ENCODE measurements at regions not wholly inside any gene's neighbourhood (a gene's known extent, or its start where the extent isn't known, plus 50 kb on each side); places are given as distances from the start of the nearest gene placed in this dataset.

GRCh38 chr4:179624768-179625181, 2182.5 kb upstream of the AGA start:
- no peaks in the 10 kb centered on the region for H3K36me3 ChIP-seq (replicated peaks in 1 of 2; ENCODE audit: control insufficient read depth in 1 of 2, insufficient read depth in 2 of 2, low read length in 2 of 2)
- Mint-ChIP-seq H3K27me3 (ENCODE audit: low read depth in 3 of 3) (peaks cover 0 to 2% (median 0%) of the 10 kb centered on the region in 3 donors), H3K27ac (no peak overlapping the region), H3K36me3 (no peaks in the 10 kb centered on the region), H3K4me1 (no peaks in the 10 kb centered on the region), H3K4me3 (no peak overlapping the region), H3K9me3 (peaks cover 0 to 1% (median 1%) of the 10 kb centered on the region in 7 donors)
- H3K4me1 ChIP-seq (ENCODE audit: control insufficient read depth in 1 of 2, insufficient read depth in 2 of 2, low read length in 2 of 2), result no peaks in the 10 kb centered on the region
- no peak for DNase-seq
- no peak for TF ChIP-seq CTCF (IDR thresholded peaks at IDR 0.05)
- H3K9ac ChIP-seq (ENCODE audit: insufficient read depth, low read length, poor library complexity, severe bottlenecking), result no peak overlapping the region
- H3K4me3 ChIP-seq (replicated peaks in 1 of 3; ENCODE audit: low read depth in 2 of 3, low read length in 3 of 3), result no peak overlapping the region
- intact Hi-C loops (cut with micrococcal nuclease), result no loop called here
- H3K4me2 ChIP-seq (replicated peaks; ENCODE audit: extremely low read depth, low read length, poor library complexity, severe bottlenecking), result no peak overlapping the region
- no peaks in the 10 kb centered on the region for H4K20me1 ChIP-seq (ENCODE audit: insufficient read depth, low read length)
- H3K27ac ChIP-seq (ENCODE audit: low read depth in 1 of 2, low read length in 2 of 2), result no peak overlapping the region
- no peak overlapping the region for H2AFZ ChIP-seq (ENCODE audit: insufficient read depth, low read depth, low read length, poor library complexity, severe bottlenecking)
- 80% methylated on average over 1 of the region's 4 CpGs for WGBS (ENCODE audit: insufficient coverage)
- no peaks in the 10 kb centered on the region for H3K27me3 ChIP-seq (ENCODE audit: control insufficient read depth in 2 of 2, insufficient read depth in 2 of 2, low read length in 2 of 2)
- no peaks in the 10 kb centered on the region for H3K79me2 ChIP-seq (ENCODE audit: insufficient read depth, low read length)
- peaks cover 0 to 2% of the 10 kb centered on the region in 2 donors for H3K9me3 ChIP-seq (replicated peaks in 1 of 2; ENCODE audit: control insufficient read depth in 1 of 2, insufficient read depth in 1 of 2, low read length in 2 of 2)

- H3K9ac ChIP-seq (ENCODE audit: insufficient read depth, low read length, poor library complexity, severe bottlenecking), result no peak overlapping the region
- no peak overlapping the region for H2AFZ ChIP-seq (ENCODE audit: insufficient read depth, low read depth, low read length, poor library complexity, severe bottlenecking)
- no peaks in the 10 kb centered on the region for H4K20me1 ChIP-seq (ENCODE audit: insufficient read depth, low read length)
- H3K36me3 Mint-ChIP-seq, result no peaks in the 10 kb centered on the region
- no peak for DNase-seq
- no peaks in the 10 kb centered on the region for H3K36me3 ChIP-seq (replicated peaks in 1 of 2; ENCODE audit: control insufficient read depth in 1 of 2, insufficient read depth in 2 of 2, low read length in 2 of 2)
- H3K9me3 Mint-ChIP-seq, result peaks cover 0 to 1% (median 1%) of the 10 kb centered on the region in 7 donors
- no peaks in the 10 kb centered on the region for H3K27me3 ChIP-seq (ENCODE audit: control insufficient read depth in 2 of 2, insufficient read depth in 2 of 2, low read length in 2 of 2)
- peaks cover 0 to 2% (median 0%) of the 10 kb centered on the region in 3 donors for H3K27me3 Mint-ChIP-seq (ENCODE audit: low read depth in 3 of 3)
- no peak overlapping the region for H3K4me3 Mint-ChIP-seq
- peaks cover 0 to 2% of the 10 kb centered on the region in 2 donors for H3K9me3 ChIP-seq (replicated peaks in 1 of 2; ENCODE audit: control insufficient read depth in 1 of 2, insufficient read depth in 1 of 2, low read length in 2 of 2)
- intact Hi-C loops (cut with micrococcal nuclease), result no loop called here
- H3K4me1 Mint-ChIP-seq, result no peaks in the 10 kb centered on the region
- no peak for TF ChIP-seq CTCF (IDR thresholded peaks at IDR 0.05)
- H3K4me3 ChIP-seq (replicated peaks in 1 of 3; ENCODE audit: low read depth in 2 of 3, low read length in 3 of 3), result no peak overlapping the region
- no peak overlapping the region for H3K27ac ChIP-seq (ENCODE audit: low read depth in 1 of 2, low read length in 2 of 2)
- no peak overlapping the region for H3K4me2 ChIP-seq (replicated peaks; ENCODE audit: extremely low read depth, low read length, poor library complexity, severe bottlenecking)
- no peak overlapping the region for H3K27ac Mint-ChIP-seq
- no CpG with 5 or more reads among the region's 1 CpG for WGBS (ENCODE audit: insufficient coverage)
- no peaks in the 10 kb centered on the region for H3K4me1 ChIP-seq (ENCODE audit: control insufficient read depth in 1 of 2, insufficient read depth in 2 of 2, low read length in 2 of 2)
- no peaks in the 10 kb centered on the region for H3K79me2 ChIP-seq (ENCODE audit: insufficient read depth, low read length)
These were observed 2183.2 kb upstream of the AGA start for GRCh38 chr4:179625406-179625805.

Measured in CD14-positive monocyte (primary cell).